Stomach (tissue), 8 donors: ENCODE measurements at regions not wholly inside any gene's neighbourhood (a gene's known extent, or its start where the extent isn't known, plus 50 kb on each side); places are given as distances from the start of the nearest gene placed in this dataset.

Experiments
- DNase-seq, 2 donors: peaks; one replicate each; pipeline versions ENCODE4 v3.0.0 to v3.0.0-alpha.2; 2013 to 2019
- H3K27ac ChIP-seq, 5 donors: fragments of 200-600 bp in 4 of 5; sonication (generic) in 4 of 5; one replicate each; pipeline ENCODE4 v1.5.1; 2013 to 2019; ENCODE audit warnings: mild to moderate bottlenecking in 1 of 5, moderate library complexity in 1 of 5
- H3K27me3 ChIP-seq, 3 donors: fragments of 200-600 bp; sonication (generic); one replicate each; pipeline ENCODE4 v1.5.1; 2017 to 2019; ENCODE audit warnings: mixed run types in 1 of 3
- H3K36me3 ChIP-seq, 4 donors: fragments of 200-600 bp; sonication (generic); 1 replicate in 3 of 4; 2 replicates in 1 of 4; pipeline ENCODE4 v1.5.1; 2016 to 2019
- H3K4me1 ChIP-seq, 4 donors: fragments of 200-600 bp; sonication (generic); one replicate each; pipeline ENCODE4 v1.5.1; 2016 to 2019
- H3K4me3 ChIP-seq, 4 donors: fragments of 200-600 bp; sonication (generic) in 3 of 4; one replicate each; pipeline ENCODE4 v1.5.1; 2016 to 2019; ENCODE audit warnings: mild to moderate bottlenecking in 1 of 4
- H3K9me3 ChIP-seq, 4 donors: fragments of 200-600 bp; sonication (generic); one replicate each; pipeline ENCODE4 v1.5.1; 2016 to 2019
- EP300 ChIP-seq: sonication (generic); formaldehyde crosslinking; IDR thresholded peaks from one replicate; pipeline ENCODE4 v1.6.1; 2017; ENCODE audit warnings: antibody characterized with exemption
- POLR2A ChIP-seq, 4 donors: fragments of 450-650 bp; IDR thresholded peaks; one replicate each; pipeline ENCODE4 v1.6.1; 2016; ENCODE audit warnings: antibody characterized with exemption in 4 of 4, control low read depth in 2 of 4, mild to moderate bottlenecking in 1 of 4, moderate library complexity in 1 of 4
- POLR2AphosphoS5 ChIP-seq, 3 donors: sonication (generic); formaldehyde crosslinking; IDR thresholded peaks; one replicate each; pipeline ENCODE4 v1.6.1; 2016; ENCODE audit warnings: antibody characterized with exemption in 3 of 3
- WGBS, 5 donors: extraction: QIAGEN DNeasy Blood & Tissue Kit in 3 of 5; methylation state at CpG; one replicate each; pipeline versions ENCODE4 v1.1.5 to v1.1.7; 2013 to 2018; 5-methylcytosine and 5-hydroxymethylcytosine counted together
- intact Hi-C: fragments of 100-400 bp; cut with DNase I; formaldehyde crosslinking; loops from one replicate; pipeline ENCODE4 v1.15.1; 2023; ENCODE audit warnings: low total_unique reads
- TF ChIP-seq, protein P1 (sequence below), 7 experiments: fragments of 450-650 bp in 4 of 7; fragments of 200-600 bp in 3 of 7; sonication (generic) in 3 of 7; IDR thresholded peaks; one replicate each; pipeline ENCODE4 v1.5.1; 2016 to 2019; ENCODE audit warnings: antibody characterized with exemption in 7 of 7, control low read depth in 2 of 7, mild to moderate bottlenecking in 1 of 7
- donor health status: healthy with polysubstance abuse.
- donor health status: Bipolar disorder and iron deficiency.
- donor health status: healthy.

DNA sequence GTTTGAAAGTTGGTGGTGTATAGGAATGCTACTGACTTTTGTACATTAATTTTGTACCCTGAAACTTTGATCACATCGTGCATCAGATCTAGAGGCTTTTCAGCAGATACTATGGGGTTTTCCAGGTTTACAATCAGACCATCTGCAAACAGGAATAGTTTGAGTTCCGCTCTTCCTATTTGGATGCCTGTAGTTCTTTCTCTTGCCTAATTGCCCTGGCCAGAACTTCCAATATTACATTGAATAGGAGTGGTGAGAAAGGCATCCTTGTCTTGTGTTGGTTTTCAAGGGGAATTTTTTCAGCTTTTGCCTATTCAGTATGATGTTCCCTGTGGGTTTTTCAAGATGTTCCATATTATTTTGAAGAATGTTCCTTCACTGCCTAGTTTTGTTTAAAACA lies 633.5 kb downstream of the KCNJ3 start:
- 72 to 96% (median 86%) methylated on average over 2 of the region's 2 CpGs for WGBS, 5 donors
- no peaks in the 10 kb centered on the region for H3K4me1 ChIP-seq
- intact Hi-C loops, result no loop called here
- H3K9me3 ChIP-seq, result no peaks in the 10 kb centered on the region
- H3K27me3 ChIP-seq, result no peaks in the 10 kb centered on the region
- H3K36me3 ChIP-seq, result no peaks in the 10 kb centered on the region
- no peak for DNase-seq
- H3K27ac ChIP-seq, result no peak overlapping the region
- no peak overlapping the region for H3K4me3 ChIP-seq
- TF ChIP-seq EP300 (no peak), POLR2A (IDR thresholded peaks at IDR 0.05) (no peak), POLR2AphosphoS5 (IDR thresholded peaks at IDR 0.05) (no peak)
- TF ChIP-seq, protein P1, sequence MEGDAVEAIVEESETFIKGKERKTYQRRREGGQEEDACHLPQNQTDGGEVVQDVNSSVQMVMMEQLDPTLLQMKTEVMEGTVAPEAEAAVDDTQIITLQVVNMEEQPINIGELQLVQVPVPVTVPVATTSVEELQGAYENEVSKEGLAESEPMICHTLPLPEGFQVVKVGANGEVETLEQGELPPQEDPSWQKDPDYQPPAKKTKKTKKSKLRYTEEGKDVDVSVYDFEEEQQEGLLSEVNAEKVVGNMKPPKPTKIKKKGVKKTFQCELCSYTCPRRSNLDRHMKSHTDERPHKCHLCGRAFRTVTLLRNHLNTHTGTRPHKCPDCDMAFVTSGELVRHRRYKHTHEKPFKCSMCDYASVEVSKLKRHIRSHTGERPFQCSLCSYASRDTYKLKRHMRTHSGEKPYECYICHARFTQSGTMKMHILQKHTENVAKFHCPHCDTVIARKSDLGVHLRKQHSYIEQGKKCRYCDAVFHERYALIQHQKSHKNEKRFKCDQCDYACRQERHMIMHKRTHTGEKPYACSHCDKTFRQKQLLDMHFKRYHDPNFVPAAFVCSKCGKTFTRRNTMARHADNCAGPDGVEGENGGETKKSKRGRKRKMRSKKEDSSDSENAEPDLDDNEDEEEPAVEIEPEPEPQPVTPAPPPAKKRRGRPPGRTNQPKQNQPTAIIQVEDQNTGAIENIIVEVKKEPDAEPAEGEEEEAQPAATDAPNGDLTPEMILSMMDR (IDR thresholded peaks at IDR 0.05), result no peak

DNA sequence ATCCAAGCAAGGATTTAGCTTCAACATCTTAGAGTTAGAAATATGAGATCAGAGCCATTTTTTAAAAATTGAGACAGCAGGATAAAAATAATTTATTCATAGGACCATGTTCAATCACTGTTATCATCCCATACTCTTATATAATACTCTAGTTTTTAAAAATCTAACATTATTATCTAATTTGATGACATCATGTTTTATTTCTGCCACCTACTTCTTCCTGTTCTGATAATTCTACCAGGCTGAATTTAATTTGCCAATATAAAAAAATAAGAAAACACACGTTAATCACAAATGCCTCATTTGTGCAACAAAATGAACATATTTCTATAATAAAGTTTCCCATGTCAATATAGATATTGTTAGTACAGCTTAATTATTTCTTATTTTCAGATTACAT lies 621.7 kb downstream of the KCNJ3 start:
- DNase-seq, result no peak
- H3K36me3 ChIP-seq, result no peaks in the 10 kb centered on the region
- WGBS, 5 donors, result 44 to 67% (median 55%) methylated on average over 1 of the region's 1 CpG
- H3K4me1 ChIP-seq, result no peaks in the 10 kb centered on the region
- no peak overlapping the region for H3K27ac ChIP-seq
- no peaks in the 10 kb centered on the region for H3K9me3 ChIP-seq
- H3K4me3 ChIP-seq, result no peak overlapping the region
- intact Hi-C loops, result no loop called here
- no peaks in the 10 kb centered on the region for H3K27me3 ChIP-seq
- TF ChIP-seq POLR2A (IDR thresholded peaks at IDR 0.05) (no peak), POLR2AphosphoS5 (IDR thresholded peaks at IDR 0.05) (no peak), EP300 (no peak)
- TF ChIP-seq, protein P1 (IDR thresholded peaks at IDR 0.05), result no peak

- WGBS, 5 donors, result 81 to 85% (median 85%) methylated on average over 2 of the region's 2 CpGs
- no peak overlapping the region for H3K4me3 ChIP-seq
- H3K9me3 ChIP-seq, result no peaks in the 10 kb centered on the region
- H3K27ac ChIP-seq, result no peak overlapping the region
- no peaks in the 10 kb centered on the region for H3K27me3 ChIP-seq
- no peaks in the 10 kb centered on the region for H3K36me3 ChIP-seq
- H3K4me1 ChIP-seq, result no peaks in the 10 kb centered on the region
- TF ChIP-seq POLR2A (IDR thresholded peaks at IDR 0.05), result no peak
- TF ChIP-seq POLR2AphosphoS5 (IDR thresholded peaks at IDR 0.05), result no peak
- TF ChIP-seq, protein P1 (IDR thresholded peaks at IDR 0.05), result no peak
- no peak for TF ChIP-seq EP300
- DNase-seq, result no peak
- intact Hi-C loops, result no loop called here
Measured at GRCh38 chr2:155318710-155319109, 620.2 kb downstream of the KCNJ3 start.

- no peak for TF ChIP-seq EP300
- no peak for TF ChIP-seq POLR2AphosphoS5 (IDR thresholded peaks at IDR 0.05)
- TF ChIP-seq POLR2A (IDR thresholded peaks at IDR 0.05), result no peak
- TF ChIP-seq, protein P1 (IDR thresholded peaks at IDR 0.05), result no peak
- intact Hi-C loops, result no loop called here
Measured at GRCh38 chr2:155315768-155316167, 617.3 kb downstream of the KCNJ3 start.

More at GRCh38 chr2:155315768-155316167, 617.3 kb downstream of the KCNJ3 start:
- DNase-seq, result no peak
- H3K4me3 ChIP-seq, result no peak overlapping the region
- no peaks in the 10 kb centered on the region for H3K9me3 ChIP-seq
- H3K27ac ChIP-seq, result no peak overlapping the region
- 30 to 55% (median 47%) methylated on average over 2 of the region's 2 CpGs for WGBS, 5 donors
- no peaks in the 10 kb centered on the region for H3K27me3 ChIP-seq
- H3K4me1 ChIP-seq, result no peaks in the 10 kb centered on the region
- H3K36me3 ChIP-seq, result no peaks in the 10 kb centered on the region
